HEK293 (cell line): ENCODE measurements at regions not wholly inside any gene's neighbourhood (a gene's known extent, or its start where the extent isn't known, plus 50 kb on each side); places are given as distances from the start of the nearest gene placed in this dataset.

ENCODE experiments used
- CTCF ChIA-PET: fragments of 350-600 bp; formaldehyde crosslinking; extraction: SDS; loops from one replicate; lab custom pipeline; 2021; ENCODE audit warnings: antibody characterized with exemption; lab: Yijun Ruan, JAX
- POLR2A ChIA-PET: fragments of 300-600 bp; formaldehyde crosslinking; extraction: SDS; loops from one replicate; lab custom pipeline; 2020; ENCODE audit warnings: antibody characterized with exemption, inconsistent platforms; lab: Yijun Ruan, JAX
- H3K27ac ChIP-seq: fragments of 200-500 bp; sonication (Bioruptor generic); 2 replicates; pipeline ENCODE4 v1.5.1; 2014; ENCODE audit warnings: low read depth, low read length, control low read depth, inconsistent platforms; ENCODE audit errors: extremely low read depth
- H3K36me3 ChIP-seq, 2 experiments: fragments of 200-500 bp in 1 of 2; sonication (Bioruptor generic) in 1 of 2; 1 replicate in 1 of 2; 2 replicates in 1 of 2; pipeline ENCODE4 v1.5.1; 2014 to 2017; ENCODE audit warnings: inconsistent platforms in 2 of 2, low read length in 2 of 2; ENCODE audit not compliant: control insufficient read depth in 2 of 2, insufficient read depth in 1 of 2
- H3K4me1 ChIP-seq: fragments of 200-500 bp; sonication (Bioruptor generic); 2 replicates; pipeline ENCODE4 v1.5.1; 2014; ENCODE audit warnings: mild to moderate bottlenecking, low read length, inconsistent platforms; ENCODE audit not compliant: control insufficient read depth, insufficient read depth
- H3K4me3 ChIP-seq: 2 replicates; pipeline ENCODE4 v1.5.1; 2011; ENCODE audit warnings: low read depth, mild to moderate bottlenecking, control low read depth, low read length, moderate library complexity
- H3K9me3 ChIP-seq: fragments of 200-500 bp; sonication (Bioruptor generic); 2 replicates; pipeline ENCODE4 v1.5.1; 2014; ENCODE audit warnings: low read depth, low read length, inconsistent platforms; ENCODE audit not compliant: control insufficient read depth, insufficient read depth
- GLIS2 ChIP-seq: fragments of 450-650 bp; formaldehyde crosslinking; IDR thresholded peaks from 2 replicates; pipeline ENCODE4 v1.5.1; 2016; ENCODE audit warnings: missing biosample characterization, missing genetic modification characterization
- KLF16 ChIP-seq: fragments of 450-650 bp; formaldehyde crosslinking; IDR thresholded peaks from 2 replicates; pipeline ENCODE4 v1.5.1; 2017; ENCODE audit warnings: missing biosample characterization, missing genetic modification characterization
- MZF1 ChIP-seq: fragments of 450-650 bp; formaldehyde crosslinking; IDR thresholded peaks from 2 replicates; pipeline ENCODE4 v1.5.1; 2017; ENCODE audit warnings: missing biosample characterization, missing genetic modification characterization, borderline replicate concordance
- SCRT1 ChIP-seq: fragments of 450-650 bp; formaldehyde crosslinking; IDR thresholded peaks from 2 replicates; pipeline ENCODE4 v1.5.1; 2016; ENCODE audit warnings: missing biosample characterization, missing genetic modification characterization, borderline replicate concordance
- SCRT2 ChIP-seq: fragments of 450-650 bp; formaldehyde crosslinking; IDR thresholded peaks from 2 replicates; pipeline ENCODE4 v1.5.1; 2016; ENCODE audit warnings: missing biosample characterization, missing genetic modification characterization
- ZBTB7A ChIP-seq: fragments of 450-650 bp; formaldehyde crosslinking; IDR thresholded peaks from 2 replicates; pipeline ENCODE4 v1.5.1; 2016; ENCODE audit warnings: low read depth, missing biosample characterization, missing genetic modification characterization
- ZNF114 ChIP-seq: fragments of 450-650 bp; formaldehyde crosslinking; IDR thresholded peaks from 2 replicates; pipeline ENCODE4 v1.5.0; 2017; ENCODE audit warnings: missing biosample characterization, missing genetic modification characterization
- ZNF621 ChIP-seq: fragments of 450-650 bp; formaldehyde crosslinking; IDR thresholded peaks from 2 replicates; pipeline ENCODE4 v1.5.1; 2017; ENCODE audit warnings: missing biosample characterization, missing genetic modification characterization
- ZNF677 ChIP-seq: fragments of 450-650 bp; IDR thresholded peaks from 2 replicates; pipeline ENCODE4 v1.5.0; 2018; ENCODE audit warnings: missing biosample characterization, mild to moderate bottlenecking, missing genetic modification characterization, moderate library complexity
- ZSCAN16 ChIP-seq: fragments of 450-650 bp; formaldehyde crosslinking; IDR thresholded peaks from 2 replicates; pipeline ENCODE4 v1.5.1; 2016; ENCODE audit warnings: missing biosample characterization, missing genetic modification characterization
- TF ChIP-seq, protein P1 (sequence below): fragments of 450-650 bp; formaldehyde crosslinking; IDR thresholded peaks from 2 replicates; pipeline ENCODE4 v1.5.1; 2016; ENCODE audit warnings: missing biosample characterization, missing genetic modification characterization
- TF ChIP-seq, protein P2 (sequence below): sonication (generic); formaldehyde crosslinking; IDR thresholded peaks from 2 replicates; pipeline ENCODE4 v1.8.1; 2022; ENCODE audit warnings: mild to moderate bottlenecking, moderate library complexity, missing genetic modification reagents
- TF ChIP-seq, protein P3 (sequence below): fragments of 450-650 bp; formaldehyde crosslinking; IDR thresholded peaks from 2 replicates; pipeline ENCODE4 v1.5.1; 2016; ENCODE audit warnings: missing biosample characterization, missing genetic modification characterization, borderline replicate concordance

DNA sequence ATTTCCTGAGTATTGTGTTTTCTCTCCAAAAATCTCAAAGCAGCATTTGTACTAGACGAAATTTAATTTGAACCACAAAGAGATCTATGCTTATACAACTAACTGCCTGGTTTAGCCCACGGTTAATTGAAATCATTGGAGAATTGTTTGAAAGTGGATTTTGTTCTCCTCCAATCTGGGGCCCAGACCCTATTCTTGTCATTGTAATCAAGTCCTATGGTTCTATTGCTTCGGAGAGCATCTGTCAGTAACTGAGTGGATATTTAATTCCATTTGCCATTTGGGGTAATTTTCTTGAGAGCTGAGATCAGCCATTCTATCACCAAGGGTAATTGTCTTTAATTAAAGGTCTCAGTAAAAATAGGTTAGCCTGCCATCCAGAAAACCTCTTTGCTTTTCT, 117.0 kb upstream of the KCNG1 start:
- ChIA-PET POLR2A (no interaction called here), CTCF (no interaction called here)
- Histone ChIP-seq H3K4me3 (no peak overlapping the region), H3K9me3 (no peaks in the 10 kb centered on the region), H3K36me3 (no peaks in the 10 kb centered on the region), H3K27ac (no peak overlapping the region), H3K4me1 (no peaks in the 10 kb centered on the region)
- TF ChIP-seq ZBTB7A (no peak), ZNF621 (tag by site-specific recombination) (no peak)
- TF ChIP-seq, protein P1, sequence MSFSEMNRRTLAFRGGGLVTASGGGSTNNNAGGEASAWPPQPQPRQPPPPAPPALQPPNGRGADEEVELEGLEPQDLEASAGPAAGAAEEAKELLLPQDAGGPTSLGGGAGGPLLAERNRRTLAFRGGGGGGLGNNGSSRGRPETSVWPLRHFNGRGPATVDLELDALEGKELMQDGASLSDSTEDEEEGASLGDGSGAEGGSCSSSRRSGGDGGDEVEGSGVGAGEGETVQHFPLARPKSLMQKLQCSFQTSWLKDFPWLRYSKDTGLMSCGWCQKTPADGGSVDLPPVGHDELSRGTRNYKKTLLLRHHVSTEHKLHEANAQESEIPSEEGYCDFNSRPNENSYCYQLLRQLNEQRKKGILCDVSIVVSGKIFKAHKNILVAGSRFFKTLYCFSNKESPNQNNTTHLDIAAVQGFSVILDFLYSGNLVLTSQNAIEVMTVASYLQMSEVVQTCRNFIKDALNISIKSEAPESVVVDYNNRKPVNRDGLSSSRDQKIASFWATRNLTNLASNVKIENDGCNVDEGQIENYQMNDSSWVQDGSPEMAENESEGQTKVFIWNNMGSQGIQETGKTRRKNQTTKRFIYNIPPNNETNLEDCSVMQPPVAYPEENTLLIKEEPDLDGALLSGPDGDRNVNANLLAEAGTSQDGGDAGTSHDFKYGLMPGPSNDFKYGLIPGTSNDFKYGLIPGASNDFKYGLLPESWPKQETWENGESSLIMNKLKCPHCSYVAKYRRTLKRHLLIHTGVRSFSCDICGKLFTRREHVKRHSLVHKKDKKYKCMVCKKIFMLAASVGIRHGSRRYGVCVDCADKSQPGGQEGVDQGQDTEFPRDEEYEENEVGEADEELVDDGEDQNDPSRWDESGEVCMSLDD (tag by site-specific recombination): no peak

DNA sequence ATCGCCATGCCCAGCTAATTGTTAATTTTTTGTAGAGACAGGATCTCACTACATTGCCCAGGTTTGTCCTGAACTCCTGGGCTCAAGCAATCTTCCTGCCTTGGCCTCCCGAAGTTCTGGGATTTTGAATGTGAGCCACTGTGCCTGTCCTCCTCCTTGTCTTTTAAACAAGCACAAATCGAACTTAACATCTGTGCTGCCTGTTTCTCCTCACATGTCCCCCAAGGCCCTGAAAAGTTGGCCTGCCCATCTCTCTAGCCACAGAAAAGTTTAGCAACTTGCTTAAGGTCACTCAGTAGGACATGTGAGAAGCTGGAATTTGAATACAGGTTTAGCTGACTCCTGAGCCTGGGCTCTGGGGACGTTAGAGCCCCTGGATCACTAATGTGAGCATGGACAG, 115.7 kb upstream of the KCNG1 start:
- CTCF ChIA-PET: interaction anchor here (0.6 kb wide), 1 partner anchor 151 kb away, joined by 3 read pairs; no protein-coding TSS in a partner anchor
- no peak overlapping the region for H3K4me3 ChIP-seq
- TF ChIP-seq, protein P2, sequence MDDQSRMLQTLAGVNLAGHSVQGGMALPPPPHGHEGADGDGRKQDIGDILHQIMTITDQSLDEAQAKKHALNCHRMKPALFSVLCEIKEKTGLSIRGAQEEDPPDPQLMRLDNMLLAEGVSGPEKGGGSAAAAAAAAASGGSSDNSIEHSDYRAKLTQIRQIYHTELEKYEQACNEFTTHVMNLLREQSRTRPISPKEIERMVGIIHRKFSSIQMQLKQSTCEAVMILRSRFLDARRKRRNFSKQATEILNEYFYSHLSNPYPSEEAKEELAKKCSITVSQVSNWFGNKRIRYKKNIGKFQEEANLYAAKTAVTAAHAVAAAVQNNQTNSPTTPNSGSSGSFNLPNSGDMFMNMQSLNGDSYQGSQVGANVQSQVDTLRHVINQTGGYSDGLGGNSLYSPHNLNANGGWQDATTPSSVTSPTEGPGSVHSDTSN (CRISPR knock-in tag): no peak
- TF ChIP-seq MZF1 (no peak), ZNF114 (no peak), ZSCAN16 (tag by site-specific recombination) (no peak), KLF16 (tag by site-specific recombination) (no peak)
- TF ChIP-seq, protein P3, sequence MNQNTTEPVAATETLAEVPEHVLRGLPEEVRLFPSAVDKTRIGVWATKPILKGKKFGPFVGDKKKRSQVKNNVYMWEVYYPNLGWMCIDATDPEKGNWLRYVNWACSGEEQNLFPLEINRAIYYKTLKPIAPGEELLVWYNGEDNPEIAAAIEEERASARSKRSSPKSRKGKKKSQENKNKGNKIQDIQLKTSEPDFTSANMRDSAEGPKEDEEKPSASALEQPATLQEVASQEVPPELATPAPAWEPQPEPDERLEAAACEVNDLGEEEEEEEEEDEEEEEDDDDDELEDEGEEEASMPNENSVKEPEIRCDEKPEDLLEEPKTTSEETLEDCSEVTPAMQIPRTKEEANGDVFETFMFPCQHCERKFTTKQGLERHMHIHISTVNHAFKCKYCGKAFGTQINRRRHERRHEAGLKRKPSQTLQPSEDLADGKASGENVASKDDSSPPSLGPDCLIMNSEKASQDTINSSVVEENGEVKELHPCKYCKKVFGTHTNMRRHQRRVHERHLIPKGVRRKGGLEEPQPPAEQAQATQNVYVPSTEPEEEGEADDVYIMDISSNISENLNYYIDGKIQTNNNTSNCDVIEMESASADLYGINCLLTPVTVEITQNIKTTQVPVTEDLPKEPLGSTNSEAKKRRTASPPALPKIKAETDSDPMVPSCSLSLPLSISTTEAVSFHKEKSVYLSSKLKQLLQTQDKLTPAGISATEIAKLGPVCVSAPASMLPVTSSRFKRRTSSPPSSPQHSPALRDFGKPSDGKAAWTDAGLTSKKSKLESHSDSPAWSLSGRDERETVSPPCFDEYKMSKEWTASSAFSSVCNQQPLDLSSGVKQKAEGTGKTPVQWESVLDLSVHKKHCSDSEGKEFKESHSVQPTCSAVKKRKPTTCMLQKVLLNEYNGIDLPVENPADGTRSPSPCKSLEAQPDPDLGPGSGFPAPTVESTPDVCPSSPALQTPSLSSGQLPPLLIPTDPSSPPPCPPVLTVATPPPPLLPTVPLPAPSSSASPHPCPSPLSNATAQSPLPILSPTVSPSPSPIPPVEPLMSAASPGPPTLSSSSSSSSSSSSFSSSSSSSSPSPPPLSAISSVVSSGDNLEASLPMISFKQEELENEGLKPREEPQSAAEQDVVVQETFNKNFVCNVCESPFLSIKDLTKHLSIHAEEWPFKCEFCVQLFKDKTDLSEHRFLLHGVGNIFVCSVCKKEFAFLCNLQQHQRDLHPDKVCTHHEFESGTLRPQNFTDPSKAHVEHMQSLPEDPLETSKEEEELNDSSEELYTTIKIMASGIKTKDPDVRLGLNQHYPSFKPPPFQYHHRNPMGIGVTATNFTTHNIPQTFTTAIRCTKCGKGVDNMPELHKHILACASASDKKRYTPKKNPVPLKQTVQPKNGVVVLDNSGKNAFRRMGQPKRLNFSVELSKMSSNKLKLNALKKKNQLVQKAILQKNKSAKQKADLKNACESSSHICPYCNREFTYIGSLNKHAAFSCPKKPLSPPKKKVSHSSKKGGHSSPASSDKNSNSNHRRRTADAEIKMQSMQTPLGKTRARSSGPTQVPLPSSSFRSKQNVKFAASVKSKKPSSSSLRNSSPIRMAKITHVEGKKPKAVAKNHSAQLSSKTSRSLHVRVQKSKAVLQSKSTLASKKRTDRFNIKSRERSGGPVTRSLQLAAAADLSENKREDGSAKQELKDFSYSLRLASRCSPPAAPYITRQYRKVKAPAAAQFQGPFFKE: no peak
- TF ChIP-seq, all 188 proteins: peak for 0
- H3K9me3 ChIP-seq: no peaks in the 10 kb centered on the region
- no peaks in the 10 kb centered on the region for H3K4me1 ChIP-seq
- POLR2A ChIA-PET: no interaction called here
- H3K27ac ChIP-seq: no peak overlapping the region
- no peaks in the 10 kb centered on the region for H3K36me3 ChIP-seq

DNA sequence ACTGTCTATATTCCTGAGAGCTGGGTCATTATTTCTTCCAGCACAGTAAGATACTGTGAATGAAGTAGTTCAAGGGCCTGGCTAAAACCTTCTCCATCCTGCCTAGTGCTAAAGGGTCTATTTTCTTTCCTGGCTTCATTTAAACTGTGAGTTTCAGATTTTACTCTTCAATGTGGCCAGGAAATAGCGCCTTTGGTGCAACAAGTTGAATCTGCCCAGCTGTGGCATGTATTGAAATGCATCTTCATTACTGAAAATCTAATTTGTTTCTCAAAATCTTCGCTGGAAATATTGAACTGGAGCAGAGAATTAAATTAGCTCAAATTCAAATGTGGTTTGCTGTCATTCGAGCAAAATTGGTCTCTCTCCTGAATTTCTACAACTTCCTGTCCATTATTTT, 114.6 kb upstream of the KCNG1 start:
- Histone ChIP-seq H3K9me3 (no peaks in the 10 kb centered on the region), H3K4me3 (no peak overlapping the region), H3K4me1 (no peaks in the 10 kb centered on the region), H3K27ac (no peak overlapping the region), H3K36me3 (no peaks in the 10 kb centered on the region)
- CTCF ChIA-PET: no interaction called here
- TF ChIP-seq SCRT2 (tag by site-specific recombination) (peak; percentile 82), SCRT1 (tag by site-specific recombination) (peak; percentile 57; the same call in 1 of the 2 replicates), ZNF677 (tag by site-specific recombination) (no peak), GLIS2 (tag by site-specific recombination) (no peak)
- POLR2A ChIA-PET: no interaction called here
